ENCODE measurements at regions not wholly inside any gene's neighbourhood (a gene's known extent, or its start where the extent isn't known, plus 50 kb on each side); places are given as distances from the start of the nearest gene placed in this dataset.

DNA sequence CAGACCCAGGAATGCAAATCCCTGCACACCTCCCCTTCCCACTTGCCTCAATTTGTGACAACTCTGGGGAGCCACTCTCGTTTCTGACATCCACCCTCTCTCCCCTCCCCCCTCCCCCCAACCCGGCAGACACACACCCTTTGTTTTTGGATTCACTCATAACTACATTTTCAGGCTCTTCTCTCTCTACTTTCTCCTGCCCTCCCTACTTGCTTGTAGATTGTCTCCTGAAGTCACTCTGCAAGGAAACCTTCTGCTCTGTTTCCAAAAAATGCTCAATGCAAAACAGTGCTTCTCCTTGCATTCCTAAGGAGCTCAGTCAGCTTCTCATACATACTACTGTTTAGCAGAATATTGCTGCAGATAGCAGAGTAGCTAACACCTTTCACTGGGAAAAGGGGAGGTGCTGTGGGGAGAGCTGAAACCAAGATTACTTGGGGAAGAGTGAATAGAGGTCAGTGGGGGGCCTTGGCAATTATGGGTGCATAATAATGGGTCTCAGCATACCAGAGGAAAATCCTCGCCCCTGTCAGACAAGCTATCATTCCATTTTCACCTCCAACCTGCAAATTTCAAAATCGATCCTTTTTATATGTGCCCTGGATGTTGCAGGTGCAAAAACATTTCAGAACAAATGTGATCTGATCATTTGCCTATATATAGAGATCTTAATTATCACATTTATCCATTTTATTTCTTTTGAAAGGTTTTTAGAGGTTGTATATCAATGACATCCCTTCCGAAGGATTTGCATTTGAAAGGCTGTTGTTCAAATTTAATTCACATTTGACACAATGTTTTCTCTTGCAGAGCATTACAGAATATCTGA, 1860.7 kb upstream of the WWC1 start:
- Histone ChIP-seq H3K27ac (ENCODE audit: low read length) (no peak overlapping the region), H3K36me3 (ENCODE audit: control insufficient read depth, insufficient read depth, low read length) (no peaks in the 10 kb centered on the region), H3K4me3 (ENCODE audit: low read length) (no peak overlapping the region), H3K9me3 (ENCODE audit: control insufficient read depth, insufficient read depth, low read length) (no peaks in the 10 kb centered on the region), H3K27me3 (ENCODE audit: control insufficient read depth, insufficient read depth, low read length) (no peaks in the 10 kb centered on the region), H3K4me1 (ENCODE audit: control insufficient read depth, insufficient read depth, low read length) (no peaks in the 10 kb centered on the region)
- intact Hi-C loops (cut with micrococcal nuclease) = no loop called here
- DNase-seq = no peak
- 8% methylated on average over 3 of the region's 5 CpGs for WGBS (ENCODE audit: insufficient coverage)
- TF ChIP-seq, protein P1, sequence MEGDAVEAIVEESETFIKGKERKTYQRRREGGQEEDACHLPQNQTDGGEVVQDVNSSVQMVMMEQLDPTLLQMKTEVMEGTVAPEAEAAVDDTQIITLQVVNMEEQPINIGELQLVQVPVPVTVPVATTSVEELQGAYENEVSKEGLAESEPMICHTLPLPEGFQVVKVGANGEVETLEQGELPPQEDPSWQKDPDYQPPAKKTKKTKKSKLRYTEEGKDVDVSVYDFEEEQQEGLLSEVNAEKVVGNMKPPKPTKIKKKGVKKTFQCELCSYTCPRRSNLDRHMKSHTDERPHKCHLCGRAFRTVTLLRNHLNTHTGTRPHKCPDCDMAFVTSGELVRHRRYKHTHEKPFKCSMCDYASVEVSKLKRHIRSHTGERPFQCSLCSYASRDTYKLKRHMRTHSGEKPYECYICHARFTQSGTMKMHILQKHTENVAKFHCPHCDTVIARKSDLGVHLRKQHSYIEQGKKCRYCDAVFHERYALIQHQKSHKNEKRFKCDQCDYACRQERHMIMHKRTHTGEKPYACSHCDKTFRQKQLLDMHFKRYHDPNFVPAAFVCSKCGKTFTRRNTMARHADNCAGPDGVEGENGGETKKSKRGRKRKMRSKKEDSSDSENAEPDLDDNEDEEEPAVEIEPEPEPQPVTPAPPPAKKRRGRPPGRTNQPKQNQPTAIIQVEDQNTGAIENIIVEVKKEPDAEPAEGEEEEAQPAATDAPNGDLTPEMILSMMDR (IDR thresholded peaks at IDR 0.05) = no peak
- Mint-ChIP-seq H3K9me3 (peaks cover 16 to 39% of the 10 kb centered on the region in 2 donors), H3K27ac (no peak overlapping the region), H3K4me3 (no peak overlapping the region), H3K4me1 (no peaks in the 10 kb centered on the region), H3K36me3 (peaks cover 18% of the 10 kb centered on the region), H3K27me3 (ENCODE audit: low read depth in 2 of 2) (no peaks in the 10 kb centered on the region)
- no peak for ATAC-seq

DNA sequence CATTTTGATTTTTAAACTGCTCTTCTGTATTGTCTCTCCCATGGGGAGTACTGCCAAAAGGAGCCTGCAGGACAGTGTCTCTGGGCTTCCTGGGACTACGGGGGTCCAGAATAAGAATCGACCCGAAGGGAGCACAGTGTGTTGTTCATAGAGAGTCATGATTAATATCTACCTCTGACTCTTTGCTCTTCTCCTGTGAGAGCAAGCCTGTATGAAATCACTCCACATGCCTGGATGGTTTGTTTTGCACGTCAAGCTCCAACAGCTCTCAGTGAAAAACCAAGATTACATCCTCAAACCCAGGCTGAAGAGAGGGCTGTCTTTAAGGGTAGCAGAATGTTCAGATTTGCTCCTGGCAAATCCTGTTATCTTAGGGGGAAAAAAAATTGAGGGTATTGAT, 1860.0 kb upstream of the WWC1 start:
- H3K4me1 ChIP-seq (ENCODE audit: control insufficient read depth, insufficient read depth, low read length) = no peaks in the 10 kb centered on the region
- Mint-ChIP-seq H3K4me3 (no peak overlapping the region), H3K27me3 (ENCODE audit: low read depth in 2 of 2) (no peaks in the 10 kb centered on the region), H3K36me3 (peaks cover 18% of the 10 kb centered on the region), H3K27ac (no peak overlapping the region), H3K4me1 (no peaks in the 10 kb centered on the region), H3K9me3 (peaks cover 16 to 36% of the 10 kb centered on the region in 2 donors)
- no peak overlapping the region for H3K4me3 ChIP-seq (ENCODE audit: low read length)
- H3K9me3 ChIP-seq (ENCODE audit: control insufficient read depth, insufficient read depth, low read length) = no peaks in the 10 kb centered on the region
- no peak for ATAC-seq
- TF ChIP-seq, protein P1 (IDR thresholded peaks at IDR 0.05) = no peak
- 10% methylated on average over 3 of the region's 4 CpGs for WGBS (ENCODE audit: insufficient coverage)
- H3K27ac ChIP-seq (ENCODE audit: low read length) = no peak overlapping the region
- intact Hi-C loops (cut with micrococcal nuclease) = no loop called here
- no peaks in the 10 kb centered on the region for H3K27me3 ChIP-seq (ENCODE audit: control insufficient read depth, insufficient read depth, low read length)
- H3K36me3 ChIP-seq (ENCODE audit: control insufficient read depth, insufficient read depth, low read length) = no peaks in the 10 kb centered on the region
- DNase-seq = no peak

DNA sequence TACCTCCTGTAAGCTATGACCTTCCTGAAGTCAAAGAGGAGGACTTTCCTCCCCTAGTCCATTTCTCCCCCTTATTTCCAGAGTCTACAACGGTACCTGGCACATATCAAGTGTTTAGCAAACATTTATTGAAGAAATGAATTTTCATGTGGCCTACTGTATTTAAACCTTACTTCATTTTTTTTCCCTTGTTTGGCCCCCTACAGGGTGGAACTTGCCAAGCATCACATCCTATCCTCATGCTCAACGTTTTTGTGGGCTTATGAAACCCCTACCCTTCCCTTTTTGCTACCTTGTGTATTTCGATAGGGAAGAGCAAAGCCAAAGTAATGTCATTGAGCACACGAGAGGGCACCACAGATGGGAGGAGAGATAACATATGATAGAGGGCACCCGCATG, 1857.8 kb upstream of the WWC1 start:
- Mint-ChIP-seq H3K4me3 (no peak overlapping the region), H3K36me3 (peaks cover 18% of the 10 kb centered on the region), H3K27ac (no peak overlapping the region), H3K27me3 (ENCODE audit: low read depth in 2 of 2) (no peaks in the 10 kb centered on the region), H3K9me3 (peaks cover 10 to 24% of the 10 kb centered on the region in 2 donors), H3K4me1 (no peaks in the 10 kb centered on the region)
- H3K27me3 ChIP-seq (ENCODE audit: control insufficient read depth, insufficient read depth, low read length) = no peaks in the 10 kb centered on the region
- no peak overlapping the region for H3K27ac ChIP-seq (ENCODE audit: low read length)
- no peaks in the 10 kb centered on the region for H3K9me3 ChIP-seq (ENCODE audit: control insufficient read depth, insufficient read depth, low read length)
- ATAC-seq (no peak), DNase-seq (no peak)
- WGBS (ENCODE audit: insufficient coverage) = 64% methylated on average over 5 of the region's 5 CpGs
- no peaks in the 10 kb centered on the region for H3K36me3 ChIP-seq (ENCODE audit: control insufficient read depth, insufficient read depth, low read length)
- no peak overlapping the region for H3K4me3 ChIP-seq (ENCODE audit: low read length)
- no peaks in the 10 kb centered on the region for H3K4me1 ChIP-seq (ENCODE audit: control insufficient read depth, insufficient read depth, low read length)
- TF ChIP-seq, protein P1 (IDR thresholded peaks at IDR 0.05) = no peak
- intact Hi-C loops (cut with micrococcal nuclease) = no loop called here

DNA sequence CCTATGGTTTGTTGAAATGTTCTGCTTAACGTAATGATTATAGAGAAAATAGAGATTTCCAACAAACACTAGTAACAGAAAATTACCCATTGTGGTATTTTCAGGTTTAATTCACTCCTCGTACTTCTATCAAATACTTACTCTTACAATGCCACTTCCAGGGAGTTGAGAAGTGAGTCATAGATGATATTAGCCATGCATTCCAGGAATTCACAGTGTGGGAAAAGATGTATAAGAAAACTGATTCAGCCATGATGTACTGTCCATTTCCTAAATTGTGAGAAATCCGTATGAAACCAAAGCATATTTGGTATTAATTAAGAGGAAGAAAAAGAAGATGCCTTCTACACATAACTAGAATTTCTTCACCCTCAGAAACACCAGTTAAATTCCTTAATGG, 1854.6 kb upstream of the WWC1 start:
- H3K27me3 ChIP-seq (ENCODE audit: control insufficient read depth, insufficient read depth, low read length) = no peaks in the 10 kb centered on the region
- H3K4me3 ChIP-seq (ENCODE audit: low read length) = no peak overlapping the region
- ATAC-seq = no peak
- Mint-ChIP-seq H3K27me3 (ENCODE audit: low read depth in 2 of 2) (no peaks in the 10 kb centered on the region), H3K27ac (no peak overlapping the region), H3K36me3 (peaks cover 8% of the 10 kb centered on the region), H3K9me3 (peaks cover 8 to 22% of the 10 kb centered on the region in 2 donors), H3K4me1 (no peaks in the 10 kb centered on the region), H3K4me3 (no peak overlapping the region)
- TF ChIP-seq, protein P1 (IDR thresholded peaks at IDR 0.05) = no peak
- H3K36me3 ChIP-seq (ENCODE audit: control insufficient read depth, insufficient read depth, low read length) = no peaks in the 10 kb centered on the region
- no peak for DNase-seq
- intact Hi-C loops (cut with micrococcal nuclease) = no loop called here
- H3K4me1 ChIP-seq (ENCODE audit: control insufficient read depth, insufficient read depth, low read length) = no peaks in the 10 kb centered on the region
- no CpG with 5 or more reads among the region's 3 CpGs for WGBS (ENCODE audit: insufficient coverage)
- no peaks in the 10 kb centered on the region for H3K9me3 ChIP-seq (ENCODE audit: control insufficient read depth, insufficient read depth, low read length)
- no peak overlapping the region for H3K27ac ChIP-seq (ENCODE audit: low read length)

Measured in natural killer cell (primary cell).